ENCODE measurements at regions not wholly inside any gene's neighbourhood (a gene's known extent, or its start where the extent isn't known, plus 50 kb on each side); places are given as distances from the start of the nearest gene placed in this dataset.

GRCh38 chr3:163708428-163708827 lies 1369.9 kb downstream of the SI start:
- BruUV-seq (replicated peaks) = no TSS peak
- intact Hi-C loops (cut with micrococcal nuclease) = no loop called here

More at GRCh38 chr3:163708428-163708827, 1369.9 kb downstream of the SI start:
- no peaks in the 10 kb centered on the region for H3K36me3 ChIP-seq (ENCODE audit: control insufficient read depth in 2 of 2, extremely low read depth in 1 of 2, insufficient read depth in 2 of 2, low read length in 2 of 2)
- no peak overlapping the region for H3K4me3 ChIP-seq (replicated peaks in 1 of 3; ENCODE audit: insufficient read depth in 1 of 3, low read depth in 1 of 3, low read length in 3 of 3)
- DNase-seq (ENCODE audit: low read depth, low spot score) = no peak
- H3K9ac ChIP-seq (replicated peaks; ENCODE audit: extremely low read depth, insufficient read depth, low read length) = no peak overlapping the region
- no peak for FAIRE-seq
- H3K9me3 ChIP-seq (replicated peaks; ENCODE audit: control insufficient read depth, insufficient read depth, low read length) = peaks cover 2% of the 10 kb centered on the region
- H3K4me2 ChIP-seq (ENCODE audit: insufficient read depth, low read length) = no peak overlapping the region
- TF ChIP-seq EZH2 (IDR thresholded peaks at IDR 0.05; ENCODE audit: borderline replicate concordance, low read depth, low read length, severe bottlenecking) = no peak
- no peak for TF ChIP-seq GATA2 (IDR thresholded peaks at IDR 0.05; ENCODE audit: insufficient read depth, insufficient read length, low read depth, low read length)
- no peak for TF ChIP-seq JUN (IDR thresholded peaks at IDR 0.05; ENCODE audit: borderline replicate concordance, insufficient read depth, insufficient read length, low read depth)
- TF ChIP-seq POLR2AphosphoS5 (IDR thresholded peaks at IDR 0.05; ENCODE audit: insufficient read depth, low read depth, low read length) = no peak
- TF ChIP-seq CTCF (IDR thresholded peaks at IDR 0.05; ENCODE audit: extremely low read depth in 1 of 2, insufficient read depth in 1 of 2, low read depth in 1 of 2, low read length in 2 of 2) = no peak
- TF ChIP-seq POLR2A (IDR thresholded peaks at IDR 0.05; ENCODE audit: low read depth, low read length) = no peak
- no peak for TF ChIP-seq FOS (IDR thresholded peaks at IDR 0.05; ENCODE audit: borderline replicate concordance, insufficient read depth, low read length)
- no peak for TF ChIP-seq MYC (IDR thresholded peaks at IDR 0.05; ENCODE audit: low read depth, low read length)
- TF ChIP-seq MAX (IDR thresholded peaks at IDR 0.05; ENCODE audit: insufficient read depth, insufficient read length) = no peak
- H3K79me2 ChIP-seq (ENCODE audit: control insufficient read depth, insufficient read depth, low read length) = no peaks in the 10 kb centered on the region
- POLR2A ChIA-PET = no interaction called here
- no peak overlapping the region for H3K27ac ChIP-seq (ENCODE audit: insufficient read depth, low read depth, low read length)
- H2AFZ ChIP-seq (ENCODE audit: low read depth, low read length) = no peak overlapping the region
- dilution Hi-C loops (cut with MboI; ENCODE audit: extremely low pct_ligation_motif_present, low sequenced_read_pairs) = no loop called here
- H3K4me1 ChIP-seq (ENCODE audit: control insufficient read depth, extremely low read depth, insufficient read depth, low read length) = no peaks in the 10 kb centered on the region
- no peaks in the 10 kb centered on the region for H3K27me3 ChIP-seq (ENCODE audit: control insufficient read depth in 2 of 2, insufficient read depth in 2 of 2, low read length in 2 of 2)
- no peaks in the 10 kb centered on the region for H3K9me1 ChIP-seq (replicated peaks; ENCODE audit: control insufficient read depth, extremely low read depth, insufficient read depth, low read length)
- CTCF ChIA-PET = no interaction called here
- H4K20me1 ChIP-seq (replicated peaks; ENCODE audit: control insufficient read depth, extremely low read depth, insufficient read depth, low read length) = no peaks in the 10 kb centered on the region

All from endothelial cell of umbilical vein (primary cell).